ENCODE measurements at regions not wholly inside any gene's neighbourhood (a gene's known extent, or its start where the extent isn't known, plus 50 kb on each side); places are given as distances from the start of the nearest gene placed in this dataset.

DNA sequence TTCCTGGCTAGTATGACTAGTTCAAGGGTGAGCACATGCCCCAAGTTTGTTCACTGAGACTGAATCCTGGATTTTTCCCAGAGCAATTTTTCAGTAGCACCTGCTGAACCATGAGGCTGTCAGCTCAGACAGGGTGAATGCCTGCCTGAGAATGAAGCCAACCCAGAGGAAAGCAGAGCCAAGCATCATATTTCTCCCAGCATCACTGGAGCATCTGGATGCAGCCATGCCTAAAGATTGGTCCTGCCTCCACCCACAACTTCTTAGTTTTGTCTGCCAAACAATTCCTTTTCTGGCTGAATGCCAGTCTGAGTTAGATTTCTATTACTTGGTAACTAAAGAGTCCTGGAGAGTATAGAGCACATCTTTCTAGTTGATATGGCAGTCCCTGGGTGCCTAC, 343.6 kb downstream of the CSNK1G3 start:
- DNase-seq (ENCODE audit: low read depth in 1 of 2, low spot score in 1 of 2), result no peak
- no peak for TF ChIP-seq JUND (IDR thresholded peaks at IDR 0.05; ENCODE audit: low read depth)
- in situ Hi-C loops (cut with HindIII; ENCODE audit: low pct_unique_long_range_greater_than_20kb, low sequenced_read_pairs), result no loop called here

DNA sequence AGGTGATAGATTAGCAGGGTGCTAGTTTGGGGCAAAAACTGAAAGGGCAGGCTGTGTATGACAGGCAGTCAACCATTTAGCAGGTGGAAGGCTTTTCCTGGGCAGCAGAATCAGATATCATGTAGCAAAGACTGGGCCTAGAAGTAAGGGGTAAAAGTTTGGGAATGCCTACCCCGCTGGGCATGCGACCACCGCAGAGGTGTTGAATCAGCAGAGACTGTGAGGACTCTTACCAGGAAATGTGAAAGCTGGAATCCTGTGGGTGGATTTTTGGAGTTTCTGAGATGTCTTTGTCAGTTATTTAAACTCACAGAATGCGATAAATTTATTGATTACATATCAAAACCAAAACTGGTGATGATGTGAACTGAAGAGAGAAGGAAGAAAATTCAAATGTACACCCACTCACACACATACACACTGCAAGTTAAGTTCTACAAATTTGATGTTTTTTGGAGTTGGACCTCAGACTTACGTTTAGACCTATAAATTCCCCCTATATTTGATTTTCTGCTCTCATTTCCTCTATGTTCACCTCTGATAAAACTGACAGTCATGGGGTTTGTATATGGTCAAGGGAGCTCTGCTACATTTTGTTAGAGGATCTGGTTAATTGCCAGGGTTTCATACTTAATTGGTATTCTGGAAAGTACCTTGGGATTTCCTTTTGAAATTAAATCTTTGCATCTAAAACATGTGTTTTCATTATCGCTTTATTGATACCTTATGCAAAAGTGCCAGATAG, 333.6 kb downstream of the CSNK1G3 start:
- in situ Hi-C loops (cut with HindIII; ENCODE audit: low pct_unique_long_range_greater_than_20kb, low sequenced_read_pairs), result no loop called here
- DNase-seq (ENCODE audit: low read depth in 1 of 2, low spot score in 1 of 2), result no peak
- no peak for TF ChIP-seq JUND (IDR thresholded peaks at IDR 0.05; ENCODE audit: low read depth)

DNA sequence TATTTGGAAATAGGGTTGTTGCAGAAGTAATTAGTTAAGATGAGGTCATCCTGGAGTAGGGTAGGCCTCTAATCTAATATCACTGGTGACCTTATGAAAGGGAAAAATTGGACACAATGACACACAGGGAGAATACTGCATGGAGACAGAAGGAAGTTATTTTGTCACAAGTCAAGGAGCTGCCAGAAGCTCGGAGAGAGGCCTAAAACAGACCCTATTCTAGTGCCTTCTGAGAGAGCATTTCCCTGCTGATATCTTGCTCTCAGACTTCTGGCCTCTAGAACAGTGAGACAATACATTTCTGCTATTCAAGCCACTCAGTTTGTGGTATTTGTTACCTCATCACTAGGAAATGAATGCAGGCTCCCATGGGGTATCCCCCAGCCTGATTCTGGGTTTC, 332.9 kb downstream of the CSNK1G3 start:
- in situ Hi-C loops (cut with HindIII; ENCODE audit: low pct_unique_long_range_greater_than_20kb, low sequenced_read_pairs), result no loop called here
- no peak for TF ChIP-seq JUND (IDR thresholded peaks at IDR 0.05; ENCODE audit: low read depth)
- no peak for DNase-seq (ENCODE audit: low read depth in 1 of 2, low spot score in 1 of 2)

DNA sequence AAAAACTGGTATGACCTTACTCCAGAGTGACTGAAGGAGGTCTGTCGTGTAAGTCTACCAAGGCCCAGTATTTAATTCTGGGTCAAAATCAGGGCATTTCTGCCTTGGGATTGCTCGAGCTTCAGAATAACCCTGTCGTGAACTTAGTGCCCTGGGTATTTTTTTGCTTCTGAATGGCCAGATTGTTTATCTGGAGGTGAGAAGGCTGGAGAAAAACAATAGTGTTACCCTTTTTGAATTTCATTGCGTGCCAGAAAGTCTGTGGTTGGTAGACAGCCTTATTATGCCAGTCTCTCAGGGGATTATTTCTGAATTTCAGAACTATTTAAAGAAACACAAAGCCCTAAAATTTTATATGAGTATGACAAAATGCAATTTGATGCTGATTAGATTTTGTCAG, 323.4 kb downstream of the CSNK1G3 start:
- in situ Hi-C loops (cut with HindIII; ENCODE audit: low pct_unique_long_range_greater_than_20kb, low sequenced_read_pairs), result no loop called here
- DNase-seq (ENCODE audit: low read depth in 1 of 2, low spot score in 1 of 2), result no peak
- no peak for TF ChIP-seq JUND (IDR thresholded peaks at IDR 0.05; ENCODE audit: low read depth)

DNA sequence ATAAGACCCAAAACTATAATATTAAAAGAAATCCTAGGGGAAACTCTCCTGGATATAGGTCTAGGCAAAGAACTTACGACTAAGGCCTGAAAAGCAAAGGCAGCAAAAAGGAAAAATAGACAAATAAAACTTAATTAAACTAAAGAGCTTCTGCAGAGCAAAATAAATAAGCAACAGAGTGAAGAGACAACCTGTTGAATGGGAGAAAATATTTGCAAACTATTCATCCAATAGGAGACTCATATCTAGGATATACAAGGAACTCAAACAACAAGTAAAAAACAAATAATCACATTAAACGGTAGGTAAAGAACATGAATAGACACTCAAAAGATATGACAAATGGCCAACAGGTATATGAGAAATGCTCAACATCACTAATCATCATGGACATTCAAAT, 318.6 kb downstream of the CSNK1G3 start:
- TF ChIP-seq JUND (IDR thresholded peaks at IDR 0.05; ENCODE audit: low read depth), result no peak
- DNase-seq (ENCODE audit: low read depth in 1 of 2, low spot score in 1 of 2), result no peak
- in situ Hi-C loops (cut with HindIII; ENCODE audit: low pct_unique_long_range_greater_than_20kb, low sequenced_read_pairs), result no loop called here

DNA sequence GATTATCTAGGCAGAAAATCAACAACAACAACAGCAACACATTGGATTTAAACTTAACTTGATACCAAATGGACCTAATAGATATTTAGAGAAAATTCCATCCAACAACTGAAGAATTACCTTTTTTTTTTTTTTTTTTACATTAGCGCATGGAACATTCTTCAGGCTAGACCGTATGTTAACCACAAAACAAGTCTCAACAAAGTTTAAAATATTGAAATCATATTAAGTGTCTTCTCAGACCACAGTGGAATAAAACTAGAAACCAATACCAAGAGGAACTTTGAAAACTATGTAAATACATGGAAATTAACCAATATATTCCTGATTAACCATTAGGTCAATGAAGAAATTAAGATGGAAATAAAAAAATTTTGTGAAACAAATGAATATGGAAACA, 315.8 kb downstream of the CSNK1G3 start:
- DNase-seq (ENCODE audit: low read depth in 1 of 2, low spot score in 1 of 2), result no peak
- TF ChIP-seq JUND (IDR thresholded peaks at IDR 0.05; ENCODE audit: low read depth), result no peak
- in situ Hi-C loops (cut with HindIII; ENCODE audit: low pct_unique_long_range_greater_than_20kb, low sequenced_read_pairs), result no loop called here

DNA sequence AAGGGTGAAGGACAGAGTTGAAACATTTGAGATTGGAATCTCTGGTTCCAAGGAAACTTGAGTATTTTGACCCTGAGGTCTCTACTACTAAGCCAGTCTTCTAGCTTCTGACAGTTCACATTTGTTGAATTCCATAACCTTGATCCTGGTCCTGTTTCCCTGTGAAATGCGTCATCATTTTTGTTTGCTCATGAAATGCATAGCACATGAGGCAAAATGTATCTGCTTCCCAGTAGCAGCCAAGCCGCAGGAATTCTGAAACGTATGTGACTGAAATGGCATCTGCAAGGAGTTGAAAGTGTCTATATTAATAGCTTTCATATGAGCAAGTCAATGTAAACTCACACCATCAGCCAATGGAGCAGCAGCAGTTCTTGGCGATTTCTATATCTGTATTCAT, 307.9 kb downstream of the CSNK1G3 start:
- no peak for TF ChIP-seq JUND (IDR thresholded peaks at IDR 0.05; ENCODE audit: low read depth)
- peak; percentile 7 to 76 for DNase-seq (ENCODE audit: low read depth in 1 of 2, low spot score in 1 of 2)
- in situ Hi-C loops (cut with HindIII; ENCODE audit: low pct_unique_long_range_greater_than_20kb, low sequenced_read_pairs), result no loop called here

DNA sequence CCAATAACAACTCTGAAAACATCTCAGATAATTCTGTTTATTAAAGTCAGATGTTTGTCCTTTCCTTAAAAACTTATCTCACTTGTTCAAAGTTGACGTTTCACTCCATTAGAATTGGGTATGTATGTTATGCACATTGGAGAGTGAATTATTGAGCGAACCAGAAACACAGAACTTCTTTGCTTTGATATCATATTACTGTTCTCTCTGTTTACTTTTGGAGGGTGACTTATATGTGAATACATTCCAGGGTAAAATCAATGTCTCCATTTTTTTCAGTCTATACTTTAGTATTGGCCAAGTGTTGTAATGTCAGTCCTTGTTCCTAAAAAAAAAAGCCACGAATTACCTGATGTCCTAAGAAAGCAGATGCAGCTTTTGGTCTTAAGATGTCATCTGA, 307.4 kb downstream of the CSNK1G3 start:
- DNase-seq (ENCODE audit: low read depth in 1 of 2, low spot score in 1 of 2), result no peak
- TF ChIP-seq JUND (IDR thresholded peaks at IDR 0.05; ENCODE audit: low read depth), result no peak
- in situ Hi-C loops (cut with HindIII; ENCODE audit: low pct_unique_long_range_greater_than_20kb, low sequenced_read_pairs), result no loop called here

DNA sequence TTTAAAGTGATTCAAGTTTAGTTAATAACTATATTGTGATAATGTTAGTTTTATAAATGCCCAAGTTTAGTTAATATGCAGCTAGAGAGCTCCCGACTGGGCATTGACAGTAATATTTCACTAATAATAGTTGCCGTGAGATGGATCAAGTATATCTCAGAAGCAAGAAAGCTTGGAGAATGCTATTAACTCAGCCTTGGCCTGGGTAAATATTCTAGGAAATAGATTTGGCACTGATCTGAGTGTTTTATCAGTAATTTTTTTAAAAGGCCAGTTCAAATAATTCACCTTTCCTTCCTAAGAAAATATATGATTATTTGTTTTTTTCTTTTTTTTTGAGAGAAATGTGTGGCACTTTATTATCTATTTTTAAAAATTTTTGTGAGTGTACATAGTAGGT, 305.3 kb downstream of the CSNK1G3 start:
- DNase-seq (ENCODE audit: low read depth in 1 of 2, low spot score in 1 of 2), result no peak
- TF ChIP-seq JUND (IDR thresholded peaks at IDR 0.05; ENCODE audit: low read depth), result no peak
- in situ Hi-C loops (cut with HindIII; ENCODE audit: low pct_unique_long_range_greater_than_20kb, low sequenced_read_pairs), result no loop called here

DNA sequence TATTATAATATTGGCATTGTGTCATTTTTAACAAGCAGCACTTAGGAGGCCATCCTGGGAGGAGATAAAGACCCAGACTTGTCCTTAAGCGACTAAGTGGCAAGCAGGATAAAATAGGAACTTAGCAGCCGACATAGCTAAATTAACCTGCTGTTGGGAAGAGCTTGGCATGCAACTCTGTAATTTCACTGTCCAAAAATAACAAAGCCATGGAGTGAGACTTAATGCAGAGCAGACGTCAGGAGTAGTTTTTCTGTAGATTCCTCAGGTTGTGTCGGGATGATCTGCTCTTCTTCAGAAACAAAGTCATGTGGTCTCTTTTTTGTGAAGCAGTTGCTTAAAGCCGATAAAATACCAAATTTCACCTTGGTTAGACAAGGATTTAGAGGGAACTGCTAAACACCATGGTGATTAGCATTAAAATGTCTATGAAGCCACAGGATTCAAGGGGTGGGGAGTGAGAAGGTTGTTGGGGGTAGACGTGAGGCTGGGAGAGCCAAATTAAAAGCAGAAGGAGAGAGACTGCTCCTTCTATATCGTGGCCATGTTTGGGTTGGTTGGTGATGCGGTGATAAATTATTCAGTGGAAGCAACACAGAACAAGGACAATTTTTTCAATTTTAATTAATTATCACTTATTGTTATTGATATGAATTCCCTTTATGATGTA, 303.0 kb downstream of the CSNK1G3 start:
- no peak for DNase-seq (ENCODE audit: low read depth in 1 of 2, low spot score in 1 of 2)

DNA sequence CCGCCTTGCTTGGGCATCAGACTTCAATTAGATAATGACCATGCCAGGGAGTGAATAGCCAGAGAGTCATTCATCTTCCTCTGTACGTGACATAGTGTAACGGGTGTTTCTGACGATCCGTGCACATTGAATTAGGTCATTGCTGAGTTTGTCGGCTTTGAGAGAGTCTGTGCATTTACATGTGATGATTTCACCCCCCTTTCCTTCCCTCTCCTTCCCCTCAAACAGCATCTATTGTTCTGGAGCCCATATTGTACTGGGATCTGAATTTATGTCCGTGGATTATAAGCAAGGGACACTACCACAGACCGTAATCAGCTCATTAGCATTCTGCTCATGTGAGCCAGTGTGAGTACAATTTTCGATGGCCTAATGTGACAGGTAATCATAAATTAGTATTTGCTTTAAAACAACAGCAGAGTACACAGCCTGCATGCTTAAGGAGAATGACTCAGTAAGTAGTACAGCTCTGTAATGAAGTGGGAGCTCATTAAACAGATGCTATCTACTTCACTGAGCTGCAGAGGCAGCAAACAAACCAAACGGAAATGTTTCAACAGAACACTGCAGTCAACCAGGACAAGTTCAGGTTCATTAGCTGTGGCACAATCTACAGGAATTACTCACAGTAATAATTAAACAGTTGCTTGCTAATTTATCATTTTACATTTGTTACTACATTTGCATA, 302.1 kb downstream of the CSNK1G3 start:
- peak; percentile 29 to 80 for DNase-seq (ENCODE audit: low read depth in 1 of 2, low spot score in 1 of 2)
- peak; percentile 64 for TF ChIP-seq JUND (IDR thresholded peaks at IDR 0.05; ENCODE audit: low read depth)
- in situ Hi-C loops (cut with HindIII; ENCODE audit: low pct_unique_long_range_greater_than_20kb, low sequenced_read_pairs), result no loop called here

More for the DNA sequence above, 303.0 kb downstream of the CSNK1G3 start:
- TF ChIP-seq JUND (IDR thresholded peaks at IDR 0.05; ENCODE audit: low read depth), result no peak
- in situ Hi-C loops (cut with HindIII; ENCODE audit: low pct_unique_long_range_greater_than_20kb, low sequenced_read_pairs), result no loop called here

DNA sequence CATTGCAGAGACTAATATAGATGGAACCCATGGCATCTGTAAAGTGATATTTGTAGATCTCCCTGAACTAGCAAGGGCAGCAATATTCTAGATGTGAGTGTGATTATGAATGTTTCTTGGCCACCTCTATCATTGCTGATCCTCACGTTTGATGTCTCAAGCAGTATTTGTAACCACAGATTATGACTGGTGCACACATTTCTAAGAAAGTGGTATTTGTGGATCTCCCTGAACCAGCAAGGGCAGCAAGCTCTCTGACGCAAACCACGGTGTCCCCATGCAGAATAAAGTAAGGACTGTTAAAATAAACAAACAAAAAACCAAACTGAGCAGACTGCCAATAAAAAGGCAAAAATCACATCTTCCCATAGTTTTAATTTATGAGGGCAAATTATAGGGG, 301.3 kb downstream of the CSNK1G3 start:
- TF ChIP-seq JUND (IDR thresholded peaks at IDR 0.05; ENCODE audit: low read depth), result no peak
- in situ Hi-C loops (cut with HindIII; ENCODE audit: low pct_unique_long_range_greater_than_20kb, low sequenced_read_pairs), result no loop called here
- DNase-seq (ENCODE audit: low read depth in 1 of 2, low spot score in 1 of 2), result no peak

DNA sequence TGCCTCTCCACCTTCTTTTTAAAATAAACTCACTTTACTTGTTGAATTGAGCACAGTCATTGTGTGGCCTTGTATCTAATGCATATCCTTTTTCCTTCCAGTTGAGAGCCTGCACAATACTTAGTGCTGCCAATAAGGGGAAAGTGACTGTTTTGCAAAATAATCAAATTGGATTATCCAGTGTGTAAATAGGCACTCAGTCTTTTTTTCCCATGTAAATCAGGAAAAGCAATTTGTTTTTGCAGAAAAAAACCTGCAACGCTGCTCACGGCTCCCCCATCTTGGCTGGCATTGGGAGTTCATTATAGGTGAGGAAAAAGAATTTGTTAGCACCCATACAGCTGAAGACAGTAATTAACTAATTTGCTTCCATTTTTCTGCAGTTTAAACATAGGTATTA, 299.9 kb downstream of the CSNK1G3 start:
- TF ChIP-seq JUND (IDR thresholded peaks at IDR 0.05; ENCODE audit: low read depth), result no peak
- no peak for DNase-seq (ENCODE audit: low read depth in 1 of 2, low spot score in 1 of 2)
- in situ Hi-C loops (cut with HindIII; ENCODE audit: low pct_unique_long_range_greater_than_20kb, low sequenced_read_pairs), result no loop called here

All from T47D (cell line).